GM21515 (cell line): ENCODE measurements at regions not wholly inside any gene's neighbourhood (a gene's known extent, or its start where the extent isn't known, plus 50 kb on each side); places are given as distances from the start of the nearest gene placed in this dataset.
A peak's percentile ranks its signal among the peaks of the same experiment; 100 is the strongest.
"Not testable (repeated sequence)": the region's sequence is repeated elsewhere in the genome, so short reads cannot be mapped to it uniquely, and the experiment has no call there.

Experiments
- ATAC-seq: cut with Tn5 transposase; IDR thresholded peaks from one replicate; pipeline ENCODE4 v1.9.1; 2021; ENCODE audit not compliant: unreplicated experiment

DNA sequence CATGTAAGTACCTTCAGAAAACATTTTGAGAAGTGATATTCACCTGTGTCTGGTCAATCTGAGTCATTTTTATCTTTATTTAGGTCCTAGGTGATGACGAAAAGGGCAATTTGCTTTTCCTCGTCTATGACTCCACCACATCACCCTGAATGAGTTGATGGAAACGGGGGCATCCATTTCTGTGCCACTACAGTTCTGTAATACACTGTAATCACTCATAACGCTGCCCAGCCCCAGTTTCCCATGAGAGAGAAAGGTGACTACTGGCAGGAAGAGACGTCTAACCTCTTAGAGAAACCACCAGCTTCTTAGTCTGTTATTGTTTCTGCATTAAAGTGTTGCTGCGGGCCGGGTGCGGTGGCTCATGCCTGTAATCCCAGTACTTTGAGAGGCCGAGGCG, 205.3 kb upstream of the MKLN1 start:
- no peak for ATAC-seq

DNA sequence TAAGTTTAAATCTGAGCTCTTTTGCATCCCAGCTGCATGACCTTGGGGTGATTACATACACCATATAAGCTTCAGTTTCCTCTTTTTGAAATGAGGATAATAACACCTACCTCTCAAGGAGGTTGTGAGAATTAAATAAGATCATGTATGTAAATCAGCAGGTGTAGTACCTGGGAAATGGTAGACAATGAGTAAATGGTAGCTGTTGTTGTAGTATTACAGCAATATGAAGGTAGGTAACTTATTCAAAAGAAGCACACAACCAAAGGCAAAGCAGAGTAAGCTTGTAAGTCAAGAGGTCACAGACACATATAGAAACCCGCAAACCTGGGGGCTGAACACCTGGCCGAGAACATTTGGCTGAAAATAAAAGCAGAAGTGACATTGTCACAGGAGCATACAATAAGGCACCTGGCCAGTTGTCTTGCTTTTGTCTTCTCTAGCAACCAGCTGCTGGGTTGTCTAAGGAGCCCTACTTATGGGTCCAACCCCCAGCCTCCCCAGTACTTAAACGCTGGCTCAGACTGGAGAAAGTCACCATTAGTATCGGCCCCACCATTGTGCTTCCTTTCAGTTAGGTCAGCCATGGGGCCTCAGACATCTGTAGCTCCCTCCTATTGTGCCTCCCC, 203.6 kb upstream of the MKLN1 start:
- peak; percentile 93 for ATAC-seq

DNA sequence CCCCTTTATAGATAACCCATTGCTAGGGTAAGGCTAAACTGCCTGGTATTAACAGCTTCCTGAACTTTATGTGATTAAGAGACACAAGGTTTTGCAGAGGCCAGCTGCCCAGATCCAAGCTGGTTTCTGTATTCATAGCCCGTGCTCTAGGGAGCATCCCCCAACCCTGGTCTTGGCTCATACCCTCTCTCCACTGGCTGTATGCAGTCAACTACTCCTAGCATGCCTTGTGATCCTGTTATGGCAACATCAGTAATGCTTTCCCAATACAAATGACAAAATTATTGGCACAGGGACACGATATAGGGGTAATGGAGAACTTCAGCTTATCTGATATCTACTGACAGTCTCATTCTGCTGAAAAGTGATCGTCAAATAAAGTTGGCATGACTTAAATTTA, 202.8 kb upstream of the MKLN1 start:
- no peak for ATAC-seq

DNA sequence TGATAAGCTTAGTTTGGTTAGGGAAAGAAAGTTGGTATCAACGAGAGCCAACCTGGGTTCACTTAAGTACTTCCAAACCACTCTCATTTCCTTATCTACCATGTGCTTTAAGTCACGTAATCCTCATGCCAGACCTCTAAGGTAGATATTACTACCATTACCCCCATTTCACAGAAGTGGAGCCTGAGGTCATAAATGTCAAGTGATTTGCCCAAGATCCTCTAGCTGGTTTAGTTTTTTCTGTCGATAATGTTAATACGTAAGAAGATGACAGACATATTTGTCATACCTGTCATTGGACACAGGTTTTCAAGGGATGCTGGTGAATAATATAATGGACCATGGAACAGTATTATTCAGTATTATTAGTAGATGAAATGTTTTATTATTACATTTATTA, 197.4 kb upstream of the MKLN1 start:
- ATAC-seq: no peak

DNA sequence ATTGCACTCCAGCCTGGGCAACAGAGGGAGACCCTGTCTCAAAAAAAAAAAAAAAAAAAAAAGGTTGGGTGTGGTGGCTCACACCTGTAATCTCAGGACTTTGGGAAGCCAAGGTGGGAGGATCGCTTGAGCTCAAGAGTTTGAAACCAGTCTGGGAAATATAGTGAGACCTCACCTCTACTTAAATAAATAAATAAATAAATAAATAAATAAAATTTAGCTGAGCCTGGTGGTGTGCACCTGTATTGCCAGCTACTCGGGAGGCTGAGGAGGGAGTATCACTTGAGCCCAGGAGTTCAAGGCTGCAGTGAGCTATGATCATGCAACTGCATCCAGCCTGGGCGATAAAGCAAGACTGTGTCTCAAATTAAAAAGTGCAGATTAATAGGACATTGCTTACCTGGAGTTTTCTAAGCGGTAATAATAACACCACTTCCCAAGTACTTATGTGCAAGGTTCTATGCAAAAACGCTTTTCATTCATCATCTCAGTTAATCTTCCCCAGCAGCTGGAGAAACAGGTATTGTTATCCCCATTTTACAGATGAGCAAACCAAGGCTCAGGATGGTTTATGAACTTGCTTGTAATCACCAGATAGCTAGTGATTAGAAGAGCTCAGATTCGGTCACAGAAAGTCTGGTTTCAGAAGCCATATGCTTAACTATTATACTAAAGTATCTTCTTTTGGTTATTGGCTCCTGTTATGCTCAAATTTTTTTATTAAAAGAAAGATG, 196.5 kb upstream of the MKLN1 start:
- ATAC-seq: no peak

DNA sequence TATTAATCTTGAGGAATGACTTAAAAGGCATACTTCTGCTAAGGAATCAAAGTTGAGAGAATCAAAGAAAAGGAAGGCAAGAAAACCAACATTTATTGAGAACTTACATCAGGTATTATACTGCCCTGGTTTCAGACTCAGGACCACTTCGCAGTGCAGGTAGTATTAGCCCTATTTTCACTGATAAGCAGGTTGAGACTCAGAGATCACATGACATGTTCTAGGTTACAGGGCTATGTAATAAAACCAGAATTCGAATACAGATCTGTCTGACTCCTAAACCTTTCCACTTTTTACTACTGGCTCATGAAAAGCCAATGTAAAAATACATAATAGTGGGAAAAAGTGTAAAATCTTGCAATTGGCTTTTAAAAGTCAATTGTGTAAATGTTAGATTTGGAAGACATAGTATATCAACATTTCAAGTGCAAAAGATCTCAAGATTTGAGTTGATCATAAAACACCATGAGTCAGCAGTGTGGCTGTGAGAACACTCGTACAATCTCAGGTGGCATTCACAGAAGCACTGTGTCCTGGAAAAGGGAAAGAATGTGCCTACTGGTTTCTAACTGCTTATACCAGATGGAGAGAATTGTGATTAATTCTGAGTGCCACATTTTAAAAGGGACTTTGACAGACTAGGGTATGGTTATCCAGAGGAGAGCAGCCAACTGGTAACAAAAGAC, 195.8 kb upstream of the MKLN1 start:
- no peak for ATAC-seq

DNA sequence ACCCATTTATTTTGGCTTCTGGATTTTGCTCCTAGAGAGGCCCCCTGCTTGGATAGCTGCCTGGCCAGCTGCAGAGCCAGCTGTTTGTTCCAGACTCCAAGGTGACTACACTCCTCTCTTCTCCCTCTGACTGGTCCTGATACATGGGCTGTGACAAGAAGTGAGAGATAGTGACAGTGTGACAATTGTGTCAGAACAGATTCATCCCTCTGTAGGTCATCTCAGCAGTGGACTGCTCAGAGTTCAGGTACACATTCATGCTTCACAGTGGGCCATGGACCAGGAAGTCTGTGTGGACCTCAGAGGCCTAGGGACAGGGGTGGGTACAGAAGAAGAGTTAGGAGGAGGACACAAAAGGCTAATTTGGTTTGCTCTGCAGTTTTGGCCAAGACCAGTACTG, 188.2 kb upstream of the MKLN1 start:
- ATAC-seq: no peak

DNA sequence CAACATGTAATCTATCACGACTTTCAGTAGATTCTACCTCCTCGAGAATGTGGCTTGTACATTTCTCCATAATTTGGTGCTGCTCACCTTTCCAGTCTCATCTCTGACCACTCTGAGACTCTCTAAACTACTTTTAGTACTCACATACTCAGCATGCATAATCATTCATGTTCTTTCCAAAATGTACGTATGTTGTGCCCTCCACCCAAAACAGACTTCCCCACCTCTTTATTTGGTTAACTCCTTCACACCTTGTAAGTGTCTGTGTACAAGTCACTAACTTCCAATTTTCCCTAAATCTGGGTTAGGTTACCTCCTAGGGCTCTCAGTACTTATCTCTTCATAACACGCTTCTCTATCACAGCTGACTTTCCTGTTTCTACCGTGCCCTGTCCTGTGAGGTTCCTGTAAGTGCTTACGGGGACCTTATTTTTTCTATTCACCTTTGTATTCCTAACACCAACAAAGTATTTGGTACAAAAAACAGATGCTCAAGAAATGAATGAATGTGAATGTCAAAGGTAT, 186.2 kb upstream of the MKLN1 start:
- ATAC-seq: no peak

DNA sequence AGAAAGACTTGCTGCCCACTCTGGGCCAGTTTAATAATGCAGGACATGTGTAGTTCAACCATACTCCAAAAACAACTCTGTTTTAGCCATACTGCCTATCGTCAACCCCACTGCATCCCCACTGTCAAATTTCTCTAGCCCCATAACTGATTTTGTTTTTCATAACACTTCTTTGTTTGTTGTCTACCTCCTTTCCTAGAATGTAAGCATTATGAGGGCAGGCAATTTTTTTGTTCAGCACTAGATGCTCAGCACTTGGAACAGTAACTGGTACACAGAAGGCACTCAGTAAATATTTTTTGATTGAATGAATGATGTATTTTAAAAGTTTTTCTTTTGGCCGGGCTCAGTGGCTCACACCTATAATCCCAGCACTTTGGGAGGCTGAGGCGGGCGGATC, 183.8 kb upstream of the MKLN1 start:
- ATAC-seq: no peak

DNA sequence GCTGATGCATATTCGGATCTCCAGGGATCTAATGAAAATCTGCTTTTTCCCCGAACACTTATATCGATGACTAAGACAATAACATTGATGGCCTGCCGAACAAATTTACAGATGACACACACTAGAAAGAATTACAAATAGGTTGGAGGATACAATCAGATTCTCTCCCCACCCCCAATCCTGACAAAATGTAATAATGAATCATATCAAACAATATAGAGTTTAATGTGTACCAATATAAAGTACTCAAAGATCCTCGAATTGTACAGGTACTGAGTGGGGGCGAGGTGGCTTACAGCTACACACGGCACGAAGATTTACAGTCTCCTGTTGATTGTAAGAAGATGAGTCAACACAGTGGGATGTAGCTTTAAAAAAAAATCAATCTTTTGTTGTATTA, 182.7 kb upstream of the MKLN1 start:
- no peak for ATAC-seq

DNA sequence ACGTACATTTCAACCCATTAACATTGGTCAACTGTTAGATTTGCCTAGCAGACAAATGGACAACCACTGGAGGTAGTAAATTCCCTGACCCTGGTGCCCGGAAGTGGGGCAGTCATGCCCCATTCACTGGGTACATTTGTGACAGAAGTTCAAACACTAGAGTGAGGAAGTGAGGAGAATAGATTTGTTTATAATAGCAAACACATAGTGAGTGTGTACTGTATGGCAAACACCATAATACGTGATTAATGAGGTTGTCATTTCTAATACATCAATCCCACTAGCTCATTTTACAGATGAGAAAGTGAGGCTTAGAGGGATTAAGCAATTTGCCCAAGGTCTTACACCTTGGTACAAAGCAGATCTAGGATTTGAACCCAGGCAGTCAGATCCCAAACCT, 181.9 kb upstream of the MKLN1 start:
- no peak for ATAC-seq

DNA sequence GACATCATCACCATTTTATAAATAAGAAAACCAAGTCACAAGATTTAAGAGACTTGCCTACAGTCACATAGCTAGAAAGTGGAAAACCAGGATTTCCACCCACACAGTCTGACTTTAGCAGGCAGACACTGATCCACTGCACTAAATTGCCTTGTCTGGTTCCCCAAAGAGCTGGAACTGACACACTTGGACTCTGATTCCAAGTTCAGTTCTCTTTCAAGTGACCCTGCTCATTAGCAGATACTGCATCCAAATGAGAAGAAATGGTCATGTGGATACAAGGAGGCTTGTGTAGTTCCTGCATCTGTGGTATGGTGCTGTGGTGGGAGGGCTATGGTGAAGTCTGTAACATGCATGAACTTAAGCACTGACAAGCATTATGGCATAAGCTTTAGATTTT, 180.1 kb upstream of the MKLN1 start:
- no peak for ATAC-seq

DNA sequence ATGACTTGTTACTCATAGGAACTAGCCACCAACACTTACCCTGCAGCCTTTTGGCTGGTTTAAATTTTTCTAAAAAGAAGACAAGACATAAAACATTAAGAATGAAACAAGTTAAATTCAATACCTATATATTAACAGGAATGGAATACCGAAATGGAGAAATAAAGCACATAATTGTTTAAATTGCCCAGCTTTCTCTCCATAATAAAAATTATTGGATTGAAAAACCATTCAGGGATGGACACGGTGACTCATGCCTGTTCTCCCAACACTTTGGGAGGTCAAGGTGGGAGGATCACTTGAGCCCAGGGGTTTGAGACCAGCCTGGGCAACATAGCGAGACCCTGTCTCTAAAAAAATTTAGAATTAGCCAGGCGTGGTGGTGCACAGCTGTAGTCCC, 179.4 kb upstream of the MKLN1 start:
- ATAC-seq: no peak

DNA sequence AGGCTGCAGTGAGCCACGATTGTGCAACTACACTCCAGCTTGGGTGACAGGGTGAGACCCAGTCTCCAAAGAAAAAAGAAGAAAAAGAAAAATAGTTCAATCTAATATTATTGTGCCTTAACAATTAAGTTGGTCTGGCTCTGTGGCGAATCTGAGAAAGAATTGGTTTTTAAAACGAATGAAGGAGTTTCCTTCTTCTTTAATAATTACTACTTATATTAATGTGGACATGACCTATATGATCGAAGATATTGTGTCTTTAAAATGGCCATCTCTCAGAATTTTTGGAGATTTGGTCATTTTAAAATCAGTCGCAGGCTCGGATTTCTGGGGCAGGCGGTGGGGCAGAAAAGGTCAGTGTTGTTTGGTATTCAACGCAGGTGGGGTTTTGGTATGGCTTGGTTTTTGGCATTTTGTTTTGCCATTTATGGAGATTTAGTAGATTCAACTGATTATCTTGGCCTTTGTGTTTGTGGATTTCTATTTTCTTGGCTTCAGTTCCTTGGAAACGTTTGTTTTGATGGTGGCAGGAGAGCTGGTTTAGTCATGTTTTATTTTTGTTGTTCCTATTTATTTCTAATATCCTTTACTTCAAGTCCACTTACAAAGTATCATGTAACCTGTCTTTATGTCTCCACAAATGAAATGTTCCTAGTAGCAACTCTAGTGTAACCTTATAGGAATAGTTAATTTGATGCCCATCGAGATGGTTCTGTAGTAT, 178.8 kb upstream of the MKLN1 start:
- ATAC-seq: no peak

DNA sequence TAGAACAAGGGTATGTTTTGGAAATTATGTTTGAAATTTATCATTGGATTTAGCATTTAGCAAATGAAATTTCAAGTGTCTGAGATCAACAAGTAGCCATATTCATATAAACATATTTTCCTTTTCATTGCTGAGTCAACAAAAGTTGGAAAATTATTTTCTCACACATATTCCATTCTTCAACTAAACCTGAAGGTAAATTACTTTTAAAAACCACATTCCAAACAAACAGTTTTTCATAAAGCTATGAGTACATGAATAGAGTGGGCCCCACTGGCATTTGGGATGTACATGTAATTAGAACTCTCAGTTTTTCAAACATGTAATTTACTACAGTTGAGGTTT, 178.3 kb upstream of the MKLN1 start:
- ATAC-seq: no peak

DNA sequence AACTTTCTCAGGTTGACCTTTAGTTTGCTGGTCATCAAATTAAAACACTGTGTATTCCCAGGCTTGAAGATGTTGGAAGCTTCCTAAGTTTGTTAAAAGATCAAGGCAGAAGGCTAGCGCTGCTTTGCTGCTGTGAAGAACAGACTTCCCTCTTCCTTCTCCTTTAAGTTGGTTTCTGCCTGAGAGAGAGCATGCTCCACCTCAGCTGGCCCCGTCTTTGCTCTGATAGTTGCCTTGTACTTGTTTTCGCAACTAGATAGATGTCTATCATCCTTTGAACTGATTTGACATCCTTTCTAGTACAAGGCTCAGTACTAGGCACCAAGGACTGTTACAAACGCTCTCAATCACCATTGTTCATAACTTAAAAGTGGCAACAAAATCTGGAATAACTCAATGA, 177.8 kb upstream of the MKLN1 start:
- ATAC-seq: no peak

DNA sequence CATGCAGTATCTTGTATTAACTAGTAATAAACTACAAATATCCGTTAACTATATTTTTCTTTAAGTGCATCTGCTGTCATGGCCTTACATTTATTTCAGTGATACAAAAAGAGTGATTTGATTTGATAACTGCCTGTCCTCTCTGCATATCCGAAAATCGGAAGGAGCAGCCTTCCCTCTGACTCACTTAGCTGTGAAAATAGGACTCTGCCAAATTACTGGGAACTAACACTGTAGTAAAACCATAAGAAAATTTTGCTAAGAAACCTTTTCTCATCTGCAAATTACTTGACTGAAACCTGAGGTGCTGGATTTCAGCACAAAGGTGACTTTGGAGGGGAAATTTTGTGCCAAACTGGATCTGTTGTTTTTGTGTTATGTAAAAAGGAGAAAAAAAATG, 176.6 kb upstream of the MKLN1 start:
- no peak for ATAC-seq

DNA sequence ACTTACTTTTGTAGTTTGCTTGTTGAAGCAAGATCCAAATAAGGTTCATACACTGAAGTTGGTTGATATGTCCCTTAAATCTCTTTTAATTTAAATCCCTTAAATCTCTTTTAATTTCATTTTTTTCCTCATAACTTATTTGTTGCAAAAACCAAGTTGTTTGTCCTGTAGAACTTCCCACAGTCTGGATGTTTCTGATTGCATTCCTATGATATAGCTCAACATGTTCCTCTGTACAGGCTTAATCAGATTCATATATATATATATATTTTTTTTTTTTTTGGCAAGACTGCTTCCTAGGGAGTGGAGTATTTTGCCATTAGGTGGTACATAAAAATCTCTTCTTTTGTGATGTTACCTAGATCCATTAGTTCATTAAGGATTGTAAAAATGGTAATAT, 174.9 kb upstream of the MKLN1 start:
- ATAC-seq: no peak

DNA sequence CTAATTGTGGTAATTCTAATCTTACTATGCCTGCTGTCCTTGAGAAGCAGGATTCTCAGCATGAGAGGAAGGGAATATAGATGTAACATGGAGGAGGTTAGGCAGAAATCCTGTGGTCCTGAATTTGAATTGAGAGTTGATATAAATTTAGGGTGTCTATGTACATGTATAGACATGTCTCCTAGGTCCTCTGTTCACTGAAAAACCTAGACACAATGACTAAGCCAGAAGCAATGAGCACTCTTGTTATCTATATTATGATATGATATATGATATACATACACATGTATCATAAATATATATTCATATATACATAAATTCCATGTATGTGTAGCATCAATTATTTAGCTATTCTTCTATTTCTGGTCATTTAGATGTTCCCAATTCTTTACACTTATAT, 173.3 kb upstream of the MKLN1 start:
- ATAC-seq: no peak

DNA sequence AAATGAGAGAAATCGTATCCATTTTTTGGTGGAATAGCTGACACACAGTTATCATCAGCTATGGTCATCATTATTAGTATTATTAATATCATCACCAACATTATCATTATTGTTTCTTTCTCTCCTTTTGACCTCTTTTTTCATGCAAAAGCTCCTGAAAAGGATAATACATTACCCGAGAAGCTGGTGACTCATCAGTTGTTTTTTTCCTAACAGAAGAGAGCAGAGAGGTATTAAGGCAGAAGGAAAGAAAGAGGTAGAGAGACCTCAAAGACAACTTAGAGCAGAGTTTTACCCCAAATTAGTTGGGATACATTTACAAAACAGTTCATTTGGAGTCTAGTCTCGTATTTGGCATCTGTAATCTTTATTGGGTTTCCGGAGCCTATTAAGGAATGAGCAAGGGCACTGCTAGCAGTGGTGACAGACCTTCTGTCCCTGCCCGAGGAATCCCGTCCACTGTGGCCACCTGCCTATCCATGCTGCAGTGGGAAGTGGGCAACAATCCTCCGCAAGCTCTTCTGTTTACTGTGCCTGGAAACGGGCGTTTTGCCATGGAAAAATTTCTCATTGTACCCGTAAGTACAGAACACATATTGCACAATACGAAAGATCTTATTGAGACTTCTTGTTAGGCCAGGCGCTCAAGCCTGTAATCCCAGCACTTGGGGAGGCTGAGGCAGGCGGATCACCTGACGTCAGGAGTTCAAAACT, 170.0 kb upstream of the MKLN1 start:
- ATAC-seq: no peak

DNA sequence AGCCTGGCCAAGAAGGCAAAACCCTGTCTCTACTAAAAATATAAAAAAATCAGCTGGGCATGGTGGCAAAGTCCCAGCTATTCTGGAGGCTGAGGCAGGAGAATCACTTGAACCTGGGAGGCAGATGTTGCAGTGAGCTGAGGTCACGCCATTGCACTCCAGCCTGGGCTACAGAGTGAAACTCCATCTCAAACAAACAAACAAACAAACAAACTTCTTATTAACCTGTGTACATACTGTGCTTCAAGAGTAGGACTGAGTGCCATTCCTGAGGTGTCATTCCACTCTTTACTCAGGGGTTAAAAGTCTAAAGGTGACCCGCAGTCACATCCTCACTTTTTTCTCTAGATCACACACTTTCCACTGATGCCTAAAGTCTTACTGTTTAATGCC, 169.4 kb upstream of the MKLN1 start:
- ATAC-seq: not testable (repeated sequence)
